Stomach (tissue), 8 donors: ENCODE measurements at regions not wholly inside any gene's neighbourhood (a gene's known extent, or its start where the extent isn't known, plus 50 kb on each side); places are given as distances from the start of the nearest gene placed in this dataset.

Source experiments
- DNase-seq, 2 donors: peaks; one replicate each; pipeline versions ENCODE4 v3.0.0 to v3.0.0-alpha.2; 2013 to 2019
- H3K27ac ChIP-seq, 5 donors: fragments of 200-600 bp in 4 of 5; sonication (generic) in 4 of 5; one replicate each; pipeline ENCODE4 v1.5.1; 2013 to 2019; ENCODE audit warnings: mild to moderate bottlenecking in 1 of 5, moderate library complexity in 1 of 5
- H3K27me3 ChIP-seq, 3 donors: fragments of 200-600 bp; sonication (generic); one replicate each; pipeline ENCODE4 v1.5.1; 2017 to 2019; ENCODE audit warnings: mixed run types in 1 of 3
- H3K36me3 ChIP-seq, 4 donors: fragments of 200-600 bp; sonication (generic); 1 replicate in 3 of 4; 2 replicates in 1 of 4; pipeline ENCODE4 v1.5.1; 2016 to 2019
- H3K4me1 ChIP-seq, 4 donors: fragments of 200-600 bp; sonication (generic); one replicate each; pipeline ENCODE4 v1.5.1; 2016 to 2019
- H3K4me3 ChIP-seq, 4 donors: fragments of 200-600 bp; sonication (generic) in 3 of 4; one replicate each; pipeline ENCODE4 v1.5.1; 2016 to 2019; ENCODE audit warnings: mild to moderate bottlenecking in 1 of 4
- H3K9me3 ChIP-seq, 4 donors: fragments of 200-600 bp; sonication (generic); one replicate each; pipeline ENCODE4 v1.5.1; 2016 to 2019
- CTCF ChIP-seq, 7 experiments: fragments of 450-650 bp in 4 of 7; fragments of 200-600 bp in 3 of 7; sonication (generic) in 3 of 7; IDR thresholded peaks; one replicate each; pipeline ENCODE4 v1.5.1; 2016 to 2019; ENCODE audit warnings: antibody characterized with exemption in 7 of 7, control low read depth in 2 of 7, mild to moderate bottlenecking in 1 of 7
- EP300 ChIP-seq: sonication (generic); formaldehyde crosslinking; IDR thresholded peaks from one replicate; pipeline ENCODE4 v1.6.1; 2017; ENCODE audit warnings: antibody characterized with exemption
- POLR2A ChIP-seq, 4 donors: fragments of 450-650 bp; IDR thresholded peaks; one replicate each; pipeline ENCODE4 v1.6.1; 2016; ENCODE audit warnings: antibody characterized with exemption in 4 of 4, control low read depth in 2 of 4, mild to moderate bottlenecking in 1 of 4, moderate library complexity in 1 of 4
- POLR2AphosphoS5 ChIP-seq, 3 donors: sonication (generic); formaldehyde crosslinking; IDR thresholded peaks; one replicate each; pipeline ENCODE4 v1.6.1; 2016; ENCODE audit warnings: antibody characterized with exemption in 3 of 3
- WGBS, 5 donors: extraction: QIAGEN DNeasy Blood & Tissue Kit in 3 of 5; methylation state at CpG; one replicate each; pipeline versions ENCODE4 v1.1.5 to v1.1.7; 2013 to 2018; 5-methylcytosine and 5-hydroxymethylcytosine counted together
- intact Hi-C: fragments of 100-400 bp; cut with DNase I; formaldehyde crosslinking; loops from one replicate; pipeline ENCODE4 v1.15.1; 2023; ENCODE audit warnings: low total_unique reads
- donor health status: healthy with polysubstance abuse.
- donor health status: Bipolar disorder and iron deficiency.
- donor health status: healthy.

GRCh38 chr9:25584611-25585010 is 93.6 kb downstream of the TUSC1 start:
- H3K4me1 ChIP-seq = no peaks in the 10 kb centered on the region
- intact Hi-C loops = no loop called here
- no peaks in the 10 kb centered on the region for H3K36me3 ChIP-seq
- H3K27ac ChIP-seq = no peak overlapping the region
- DNase-seq = no peak
- H3K27me3 ChIP-seq = no peaks in the 10 kb centered on the region
- peaks cover 0 to 6% (median 0%) of the 10 kb centered on the region in 4 donors for H3K9me3 ChIP-seq
- WGBS, 5 donors = 59 to 73% (median 64%) methylated on average over 2 of the region's 2 CpGs
- no peak for TF ChIP-seq EP300
- no peak for TF ChIP-seq CTCF (IDR thresholded peaks at IDR 0.05)
- TF ChIP-seq POLR2A (IDR thresholded peaks at IDR 0.05) = no peak
- no peak for TF ChIP-seq POLR2AphosphoS5 (IDR thresholded peaks at IDR 0.05)
- H3K4me3 ChIP-seq = no peak overlapping the region

- TF ChIP-seq POLR2A (IDR thresholded peaks at IDR 0.05) (no peak), EP300 (no peak), CTCF (IDR thresholded peaks at IDR 0.05) (no peak), POLR2AphosphoS5 (IDR thresholded peaks at IDR 0.05) (no peak)
- no peaks in the 10 kb centered on the region for H3K9me3 ChIP-seq
- H3K4me3 ChIP-seq = no peak overlapping the region
- H3K27me3 ChIP-seq = no peaks in the 10 kb centered on the region
- DNase-seq = no peak
- no peaks in the 10 kb centered on the region for H3K4me1 ChIP-seq
- intact Hi-C loops = no loop called here
- no peak overlapping the region for H3K27ac ChIP-seq
- no peaks in the 10 kb centered on the region for H3K36me3 ChIP-seq
- 86 to 96% (median 94%) methylated on average over 5 of the region's 5 CpGs for WGBS, 5 donors
These were observed 105.0 kb downstream of the TUSC1 start for GRCh38 chr9:25573281-25573680.

GRCh38 chr9:25571491-25571890 is 106.8 kb downstream of the TUSC1 start:
- Histone ChIP-seq H3K36me3 (no peaks in the 10 kb centered on the region), H3K27me3 (no peaks in the 10 kb centered on the region), H3K4me3 (no peak overlapping the region), H3K4me1 (no peaks in the 10 kb centered on the region), H3K9me3 (no peaks in the 10 kb centered on the region), H3K27ac (no peak overlapping the region)
- no peak for DNase-seq
- WGBS, 5 donors = 65 to 81% (median 72%) methylated on average over 2 of the region's 2 CpGs
- no peak for TF ChIP-seq EP300
- TF ChIP-seq POLR2A (IDR thresholded peaks at IDR 0.05) = no peak
- no peak for TF ChIP-seq CTCF (IDR thresholded peaks at IDR 0.05)
- no peak for TF ChIP-seq POLR2AphosphoS5 (IDR thresholded peaks at IDR 0.05)
- intact Hi-C loops = no loop called here

- Histone ChIP-seq H3K4me1 (no peaks in the 10 kb centered on the region), H3K4me3 (no peak overlapping the region), H3K27me3 (no peaks in the 10 kb centered on the region), H3K36me3 (no peaks in the 10 kb centered on the region), H3K27ac (no peak overlapping the region), H3K9me3 (no peaks in the 10 kb centered on the region)
- DNase-seq = no peak
- WGBS, 5 donors = 66 to 79% (median 77%) methylated on average over 6 of the region's 6 CpGs
- TF ChIP-seq EP300 (no peak), POLR2A (IDR thresholded peaks at IDR 0.05) (no peak), POLR2AphosphoS5 (IDR thresholded peaks at IDR 0.05) (no peak), CTCF (IDR thresholded peaks at IDR 0.05) (no peak)
- intact Hi-C loops = no loop called here
These were observed 107.4 kb downstream of the TUSC1 start for GRCh38 chr9:25570802-25571201.
